ENCODE measurements at regions not wholly inside any gene's neighbourhood (a gene's known extent, or its start where the extent isn't known, plus 50 kb on each side); places are given as distances from the start of the nearest gene placed in this dataset.

GRCh38 chr2:66717973-66718372 lies 283.0 kb downstream of the MEIS1 start:
- no peak for DNase-seq (ENCODE audit: low read depth)

GRCh38 chr2:66721776-66722175 lies 286.9 kb downstream of the MEIS1 start:
- no peak for DNase-seq (ENCODE audit: low read depth)

- DNase-seq (ENCODE audit: low read depth): no peak
These were observed 289.3 kb downstream of the MEIS1 start for GRCh38 chr2:66724241-66724640.

GRCh38 chr2:66729416-66730330 lies 294.7 kb downstream of the MEIS1 start:
- DNase-seq (ENCODE audit: low read depth): peak; percentile 65

GRCh38 chr2:66730441-66730840 lies 295.5 kb downstream of the MEIS1 start:
- no peak for DNase-seq (ENCODE audit: low read depth)

GRCh38 chr2:66733364-66733999 lies 298.6 kb downstream of the MEIS1 start:
- peak; percentile 29 for DNase-seq (ENCODE audit: low read depth)

GRCh38 chr2:66748939-66749338 lies 314.0 kb downstream of the MEIS1 start:
- DNase-seq (ENCODE audit: low read depth): no peak

GRCh38 chr2:66749566-66749965 lies 314.6 kb downstream of the MEIS1 start:
- no peak for DNase-seq (ENCODE audit: low read depth)

GRCh38 chr2:66753257-66753656 lies 318.3 kb downstream of the MEIS1 start:
- no peak for DNase-seq (ENCODE audit: low read depth)

GRCh38 chr2:66753660-66754059 lies 318.7 kb downstream of the MEIS1 start:
- no peak for DNase-seq (ENCODE audit: low read depth)

GRCh38 chr2:66755974-66756373 lies 321.0 kb downstream of the MEIS1 start:
- no peak for DNase-seq (ENCODE audit: low read depth)

- no peak for DNase-seq (ENCODE audit: low read depth)
These were observed 326.9 kb downstream of the MEIS1 start for GRCh38 chr2:66761826-66762225.

- DNase-seq (ENCODE audit: low read depth): no peak
These were observed 327.8 kb downstream of the MEIS1 start for GRCh38 chr2:66762761-66763160.

- no peak for DNase-seq (ENCODE audit: low read depth)
These were observed 331.7 kb downstream of the MEIS1 start for GRCh38 chr2:66766582-66766981.

- DNase-seq (ENCODE audit: low read depth): peak; percentile 49
These were observed 336.5 kb downstream of the MEIS1 start for GRCh38 chr2:66771359-66771976.

GRCh38 chr2:66772618-66773017 lies 337.7 kb downstream of the MEIS1 start:
- peak; percentile 7 for DNase-seq (ENCODE audit: low read depth)

GRCh38 chr2:66775730-66776422 lies 341.0 kb downstream of the MEIS1 start:
- no peak for DNase-seq (ENCODE audit: low read depth)

GRCh38 chr2:66781804-66782203 lies 346.9 kb downstream of the MEIS1 start:
- DNase-seq (ENCODE audit: low read depth): no peak

- no peak for DNase-seq (ENCODE audit: low read depth)
These were observed 347.9 kb downstream of the MEIS1 start for GRCh38 chr2:66782780-66783361.

GRCh38 chr2:66789741-66790140 lies 354.8 kb downstream of the MEIS1 start:
- DNase-seq (ENCODE audit: low read depth): no peak

GRCh38 chr2:66790651-66791181 lies 355.8 kb downstream of the MEIS1 start:
- peak; percentile 81 for DNase-seq (ENCODE audit: low read depth)

- DNase-seq (ENCODE audit: low read depth): no peak
These were observed 359.1 kb downstream of the MEIS1 start for GRCh38 chr2:66794070-66794469.

All from EH (cell line).